ENCODE measurements at regions not wholly inside any gene's neighbourhood (a gene's known extent, or its start where the extent isn't known, plus 50 kb on each side); places are given as distances from the start of the nearest gene placed in this dataset.

DNA sequence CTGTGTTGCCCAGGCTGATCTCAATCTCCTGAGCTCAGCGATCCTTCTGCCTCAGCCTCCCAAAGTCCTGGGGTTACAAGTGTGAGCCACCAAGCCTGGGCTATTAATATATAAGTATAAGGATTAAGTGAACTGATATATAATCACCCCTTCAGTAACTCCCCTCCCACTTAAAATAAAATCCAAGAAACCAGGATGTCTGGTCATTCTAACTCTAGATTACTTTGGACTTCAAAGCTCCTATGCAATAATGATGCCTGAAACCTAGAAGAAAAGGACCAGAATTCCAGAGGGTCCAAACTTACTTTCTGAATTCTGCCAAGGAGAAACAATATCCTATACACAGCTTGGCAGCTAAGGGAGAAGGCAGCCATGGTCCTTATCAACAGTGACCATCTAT lies 206.8 kb upstream of the ZNF217 start:
- no peaks in the 10 kb centered on the region for H3K9me3 ChIP-seq (ENCODE audit: insufficient read depth, low read length)
- no peak overlapping the region for H3K4me3 ChIP-seq (ENCODE audit: insufficient read depth, low read length, poor library complexity, severe bottlenecking)
- no peaks in the 10 kb centered on the region for H3K9me2 ChIP-seq (replicated peaks; ENCODE audit: insufficient read depth, low read length)
- H3K27ac ChIP-seq (ENCODE audit: low read depth, low read length): no peak overlapping the region
- H3K4me2 ChIP-seq (ENCODE audit: low read depth, low read length, poor library complexity, severe bottlenecking): no peak overlapping the region
- H3F3A ChIP-seq (ENCODE audit: insufficient read depth): no peaks in the 10 kb centered on the region
- no peaks in the 10 kb centered on the region for H4K20me1 ChIP-seq (ENCODE audit: low read depth, low read length)
- no peaks in the 10 kb centered on the region for H3K27me3 ChIP-seq (ENCODE audit: low read length)
- no peak overlapping the region for H2AFZ ChIP-seq (ENCODE audit: low read depth, low read length, severe bottlenecking)
- no peaks in the 10 kb centered on the region for H3K36me3 ChIP-seq (ENCODE audit: low read length)
- no peak overlapping the region for H3K9ac ChIP-seq (ENCODE audit: low read length)
- H3K79me2 ChIP-seq (ENCODE audit: insufficient read depth, low read length): no peaks in the 10 kb centered on the region
- TF ChIP-seq, protein P1, sequence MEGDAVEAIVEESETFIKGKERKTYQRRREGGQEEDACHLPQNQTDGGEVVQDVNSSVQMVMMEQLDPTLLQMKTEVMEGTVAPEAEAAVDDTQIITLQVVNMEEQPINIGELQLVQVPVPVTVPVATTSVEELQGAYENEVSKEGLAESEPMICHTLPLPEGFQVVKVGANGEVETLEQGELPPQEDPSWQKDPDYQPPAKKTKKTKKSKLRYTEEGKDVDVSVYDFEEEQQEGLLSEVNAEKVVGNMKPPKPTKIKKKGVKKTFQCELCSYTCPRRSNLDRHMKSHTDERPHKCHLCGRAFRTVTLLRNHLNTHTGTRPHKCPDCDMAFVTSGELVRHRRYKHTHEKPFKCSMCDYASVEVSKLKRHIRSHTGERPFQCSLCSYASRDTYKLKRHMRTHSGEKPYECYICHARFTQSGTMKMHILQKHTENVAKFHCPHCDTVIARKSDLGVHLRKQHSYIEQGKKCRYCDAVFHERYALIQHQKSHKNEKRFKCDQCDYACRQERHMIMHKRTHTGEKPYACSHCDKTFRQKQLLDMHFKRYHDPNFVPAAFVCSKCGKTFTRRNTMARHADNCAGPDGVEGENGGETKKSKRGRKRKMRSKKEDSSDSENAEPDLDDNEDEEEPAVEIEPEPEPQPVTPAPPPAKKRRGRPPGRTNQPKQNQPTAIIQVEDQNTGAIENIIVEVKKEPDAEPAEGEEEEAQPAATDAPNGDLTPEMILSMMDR (IDR thresholded peaks at IDR 0.05; ENCODE audit: insufficient read depth, low read length, poor library complexity, severe bottlenecking): no peak
- no peak for TF ChIP-seq EZH2phosphoT487 (conservative IDR thresholded peaks at IDR 0.05; ENCODE audit: low read length)

DNA sequence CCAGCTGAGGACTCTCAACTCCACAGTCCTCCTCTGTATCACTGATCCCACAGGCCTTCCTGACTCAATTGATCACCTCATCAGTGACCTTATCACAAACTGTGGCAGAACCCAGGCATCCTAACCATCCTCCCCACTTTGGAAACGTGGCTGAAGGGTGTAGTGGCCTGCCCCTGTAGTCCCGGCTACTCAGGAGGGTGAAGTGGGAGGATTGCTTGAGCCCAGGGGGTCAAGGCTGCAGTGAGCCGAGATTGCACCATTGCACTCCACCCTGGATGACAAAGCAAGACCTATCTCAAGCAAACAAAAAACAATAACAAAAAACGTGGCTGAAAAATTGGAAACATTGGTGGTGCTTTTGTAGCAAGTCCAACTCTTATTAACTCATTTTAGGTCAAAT lies 203.4 kb upstream of the ZNF217 start:
- TF ChIP-seq EZH2phosphoT487 (conservative IDR thresholded peaks at IDR 0.05; ENCODE audit: low read length): no peak
- TF ChIP-seq, protein P1 (IDR thresholded peaks at IDR 0.05; ENCODE audit: insufficient read depth, low read length, poor library complexity, severe bottlenecking): no peak
- Histone ChIP-seq H3K9me3 (ENCODE audit: insufficient read depth, low read length) (no peaks in the 10 kb centered on the region), H3F3A (ENCODE audit: insufficient read depth) (no peaks in the 10 kb centered on the region), H3K79me2 (ENCODE audit: insufficient read depth, low read length) (no peaks in the 10 kb centered on the region), H3K36me3 (ENCODE audit: low read length) (no peaks in the 10 kb centered on the region), H3K4me2 (ENCODE audit: low read depth, low read length, poor library complexity, severe bottlenecking) (no peak overlapping the region), H3K27me3 (ENCODE audit: low read length) (no peaks in the 10 kb centered on the region), H3K4me3 (ENCODE audit: insufficient read depth, low read length, poor library complexity, severe bottlenecking) (no peak overlapping the region), H3K9ac (ENCODE audit: low read length) (no peak overlapping the region), H2AFZ (ENCODE audit: low read depth, low read length, severe bottlenecking) (no peak overlapping the region), H3K27ac (ENCODE audit: low read depth, low read length) (no peak overlapping the region), H3K9me2 (replicated peaks; ENCODE audit: insufficient read depth, low read length) (no peaks in the 10 kb centered on the region), H4K20me1 (ENCODE audit: low read depth, low read length) (no peaks in the 10 kb centered on the region)

DNA sequence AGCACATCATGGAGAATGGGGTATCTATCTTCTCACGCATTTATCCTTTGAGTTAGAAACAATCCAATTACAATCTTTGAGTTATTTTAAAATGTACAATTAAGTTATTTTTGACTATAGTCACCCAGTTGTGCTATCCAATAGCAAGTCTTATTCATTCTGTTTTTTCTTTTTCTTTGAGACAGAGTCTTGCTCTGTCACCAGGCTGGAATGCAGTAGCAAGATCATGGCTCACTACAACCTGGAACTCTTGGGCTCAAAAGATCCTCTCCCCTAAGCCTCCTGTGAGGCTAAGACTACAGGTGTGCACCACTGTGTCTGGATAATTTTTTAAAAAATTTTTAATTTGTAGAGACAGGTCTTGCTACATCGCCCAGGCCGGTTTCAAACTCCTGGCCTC lies 201.5 kb upstream of the ZNF217 start:
- H3K27me3 ChIP-seq (ENCODE audit: low read length): no peaks in the 10 kb centered on the region
- no peaks in the 10 kb centered on the region for H4K20me1 ChIP-seq (ENCODE audit: low read depth, low read length)
- no peak overlapping the region for H3K27ac ChIP-seq (ENCODE audit: low read depth, low read length)
- H2AFZ ChIP-seq (ENCODE audit: low read depth, low read length, severe bottlenecking): no peak overlapping the region
- no peaks in the 10 kb centered on the region for H3K36me3 ChIP-seq (ENCODE audit: low read length)
- H3K4me3 ChIP-seq (ENCODE audit: insufficient read depth, low read length, poor library complexity, severe bottlenecking): no peak overlapping the region
- no peak overlapping the region for H3K4me2 ChIP-seq (ENCODE audit: low read depth, low read length, poor library complexity, severe bottlenecking)
- no peaks in the 10 kb centered on the region for H3F3A ChIP-seq (ENCODE audit: insufficient read depth)
- TF ChIP-seq, protein P1 (IDR thresholded peaks at IDR 0.05; ENCODE audit: insufficient read depth, low read length, poor library complexity, severe bottlenecking): no peak
- TF ChIP-seq EZH2phosphoT487 (conservative IDR thresholded peaks at IDR 0.05; ENCODE audit: low read length): no peak
- H3K9ac ChIP-seq (ENCODE audit: low read length): no peak overlapping the region
- no peaks in the 10 kb centered on the region for H3K9me2 ChIP-seq (replicated peaks; ENCODE audit: insufficient read depth, low read length)
- H3K79me2 ChIP-seq (ENCODE audit: insufficient read depth, low read length): no peaks in the 10 kb centered on the region
- H3K9me3 ChIP-seq (ENCODE audit: insufficient read depth, low read length): no peaks in the 10 kb centered on the region

Measured in SU-DHL-6 (cell line).